ENCODE measurements at regions not wholly inside any gene's neighbourhood (a gene's known extent, or its start where the extent isn't known, plus 50 kb on each side); places are given as distances from the start of the nearest gene placed in this dataset.
"Not testable (repeated sequence)": the region's sequence is repeated elsewhere in the genome, so short reads cannot be mapped to it uniquely, and the experiment has no call there.

DNA sequence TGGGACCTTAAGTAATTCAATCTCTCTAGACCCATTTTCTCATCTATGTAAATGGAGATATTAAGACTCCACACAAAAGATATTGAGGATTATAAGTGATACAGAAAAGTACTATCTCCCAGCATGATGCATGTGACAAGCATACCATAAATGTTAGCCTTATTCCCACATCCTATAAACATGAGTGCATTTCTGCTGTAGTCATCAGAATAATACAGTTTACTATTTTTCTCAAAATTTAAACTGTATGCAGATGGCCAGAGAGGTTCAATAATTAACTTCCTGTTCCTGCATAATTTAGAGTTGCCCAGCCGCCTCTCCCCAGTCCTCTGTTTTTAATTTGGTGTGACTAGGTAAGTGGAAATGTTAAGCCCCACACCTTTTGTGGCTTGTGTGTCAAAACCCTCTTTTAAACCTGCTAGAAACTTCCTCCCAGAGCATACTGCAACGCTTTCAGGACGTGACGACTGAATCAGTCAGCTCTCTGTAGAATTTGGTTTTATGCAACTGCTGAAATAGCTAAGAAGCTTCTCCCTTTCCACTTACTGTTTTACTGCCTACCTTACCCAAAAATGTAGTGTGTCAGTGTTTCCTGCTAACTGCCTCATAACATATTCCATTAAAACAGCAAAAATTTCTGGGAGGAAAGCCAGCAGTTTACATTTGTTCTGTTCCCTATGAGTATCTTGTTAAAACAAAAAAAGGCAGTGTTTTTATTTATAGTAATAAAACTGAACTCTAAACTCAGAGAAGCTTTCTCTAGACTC is 1037.9 kb downstream of the EPHA3 start:
- no peaks in the 10 kb centered on the region for H3K4me1 ChIP-seq (ENCODE audit: control insufficient read depth, low read depth, low read length)
- no peaks in the 10 kb centered on the region for H3K79me1 ChIP-seq (ENCODE audit: low read length)
- no peak overlapping the region for H4K5ac ChIP-seq (ENCODE audit: low read length)
- no peak overlapping the region for H3K4me2 ChIP-seq (ENCODE audit: low read length)
- no peak overlapping the region for H4K8ac ChIP-seq (ENCODE audit: low read depth, low read length)
- no peak overlapping the region for H3K18ac ChIP-seq (ENCODE audit: low read length)
- H2BK120ac ChIP-seq (ENCODE audit: low read depth, low read length) = no peak overlapping the region
- H2BK15ac ChIP-seq (replicated peaks; ENCODE audit: low read depth) = no peak overlapping the region
- no peak overlapping the region for H3K4me3 ChIP-seq (ENCODE audit: low read length)
- no CpG with 5 or more reads among the region's 4 CpGs for WGBS (ENCODE audit: extremely low coverage, insufficient coverage, low lambda C conversion rate)
- no peak overlapping the region for H3K56ac ChIP-seq (ENCODE audit: low read length)
- no peak overlapping the region for H3K4ac ChIP-seq (ENCODE audit: low read depth, low read length)
- DNase-seq = no peak
- no peak overlapping the region for H3K9ac ChIP-seq (ENCODE audit: low read length)
- no peak overlapping the region for H3K23ac ChIP-seq (ENCODE audit: low read length)
- no peak overlapping the region for H3K27ac ChIP-seq (ENCODE audit: low read depth, low read length)
- no peak overlapping the region for H2BK5ac ChIP-seq (ENCODE audit: low read length)
- no peaks in the 10 kb centered on the region for H3K27me3 ChIP-seq (ENCODE audit: insufficient read depth, low read length, poor library complexity)
- no peak overlapping the region for H2AK5ac ChIP-seq (ENCODE audit: low read length)
- no peaks in the 10 kb centered on the region for H3K79me2 ChIP-seq (ENCODE audit: control insufficient read depth, insufficient read depth, low read length)
- no peaks in the 10 kb centered on the region for H3K36me3 ChIP-seq (ENCODE audit: control insufficient read depth, insufficient read depth, low read length)

DNA sequence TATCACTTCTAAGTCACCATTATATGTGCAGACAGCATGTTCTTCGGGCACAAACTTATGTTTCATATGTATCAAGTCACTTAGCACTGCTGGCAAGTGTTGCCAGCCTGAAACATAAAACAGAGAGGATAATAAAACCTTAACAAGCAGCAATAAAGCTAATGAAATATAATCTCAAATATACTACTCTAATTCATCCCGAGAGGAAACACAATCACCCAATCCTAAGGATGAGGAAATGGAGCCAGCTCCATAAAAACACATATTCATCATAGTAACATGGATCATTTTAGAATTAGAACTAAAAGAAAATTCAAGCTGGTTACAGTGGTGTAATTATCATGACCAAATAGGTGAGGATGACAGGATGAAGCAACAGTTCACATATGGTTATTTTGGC is 1072.7 kb downstream of the EPHA3 start:
- no peak for DNase-seq
- no peaks in the 10 kb centered on the region for H3K4me1 ChIP-seq (ENCODE audit: control insufficient read depth, low read depth, low read length)
- no peak overlapping the region for H3K18ac ChIP-seq (ENCODE audit: low read length)
- no peak overlapping the region for H3K4me3 ChIP-seq (ENCODE audit: low read length)
- H3K23ac ChIP-seq (ENCODE audit: low read length) = no peak overlapping the region
- H3K36me3 ChIP-seq (ENCODE audit: control insufficient read depth, insufficient read depth, low read length) = no peaks in the 10 kb centered on the region
- H4K8ac ChIP-seq (ENCODE audit: low read depth, low read length) = no peak overlapping the region
- no peak overlapping the region for H3K27ac ChIP-seq (ENCODE audit: low read depth, low read length)
- no peak overlapping the region for H3K4ac ChIP-seq (ENCODE audit: low read depth, low read length)
- no peak overlapping the region for H3K56ac ChIP-seq (ENCODE audit: low read length)
- H2BK15ac ChIP-seq (replicated peaks; ENCODE audit: low read depth) = no peak overlapping the region
- H3K79me2 ChIP-seq (ENCODE audit: control insufficient read depth, insufficient read depth, low read length) = no peaks in the 10 kb centered on the region
- H2BK5ac ChIP-seq (ENCODE audit: low read length) = no peak overlapping the region
- no peak overlapping the region for H3K4me2 ChIP-seq (ENCODE audit: low read length)
- H3K9ac ChIP-seq (ENCODE audit: low read length) = no peak overlapping the region
- WGBS (ENCODE audit: extremely low coverage, insufficient coverage, low lambda C conversion rate) = no CpG with 5 or more reads among the region's 2 CpGs
- H2AK5ac ChIP-seq (ENCODE audit: low read length) = no peak overlapping the region
- H2BK120ac ChIP-seq (ENCODE audit: low read depth, low read length) = no peak overlapping the region
- no peaks in the 10 kb centered on the region for H3K79me1 ChIP-seq (ENCODE audit: low read length)
- H4K5ac ChIP-seq (ENCODE audit: low read length) = no peak overlapping the region
- H3K27me3 ChIP-seq (ENCODE audit: insufficient read depth, low read length, poor library complexity) = no peaks in the 10 kb centered on the region

DNA sequence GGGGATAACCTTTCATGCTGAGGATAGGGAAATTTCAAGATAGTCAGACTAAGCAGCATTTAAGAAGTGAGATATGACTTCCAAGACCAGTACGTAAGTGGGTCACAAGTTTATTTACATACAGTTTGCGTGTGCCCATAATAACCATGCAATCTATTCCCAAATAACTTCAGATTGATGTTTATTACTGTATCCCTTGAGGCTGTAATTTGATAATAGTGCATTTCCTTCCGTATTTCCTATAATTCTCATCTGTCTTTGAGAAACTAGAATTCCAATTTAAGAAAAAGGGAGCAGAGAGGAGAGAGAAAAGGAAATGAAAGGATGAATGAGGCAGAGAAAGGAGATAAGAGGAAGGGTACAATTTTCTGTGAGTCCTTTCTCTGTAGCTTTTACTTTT is 1073.1 kb downstream of the EPHA3 start:
- H3K9ac ChIP-seq (ENCODE audit: low read length) = no peak overlapping the region
- H2AK5ac ChIP-seq (ENCODE audit: low read length) = no peak overlapping the region
- H4K8ac ChIP-seq (ENCODE audit: low read depth, low read length) = no peak overlapping the region
- no peak overlapping the region for H3K23ac ChIP-seq (ENCODE audit: low read length)
- no peak overlapping the region for H3K27ac ChIP-seq (ENCODE audit: low read depth, low read length)
- no peaks in the 10 kb centered on the region for H3K79me2 ChIP-seq (ENCODE audit: control insufficient read depth, insufficient read depth, low read length)
- H3K4me2 ChIP-seq (ENCODE audit: low read length) = no peak overlapping the region
- WGBS (ENCODE audit: extremely low coverage, insufficient coverage, low lambda C conversion rate) = no CpG with 5 or more reads among the region's 3 CpGs
- no peak overlapping the region for H4K5ac ChIP-seq (ENCODE audit: low read length)
- H3K56ac ChIP-seq (ENCODE audit: low read length) = no peak overlapping the region
- no peak overlapping the region for H3K18ac ChIP-seq (ENCODE audit: low read length)
- no peak overlapping the region for H3K4me3 ChIP-seq (ENCODE audit: low read length)
- no peak overlapping the region for H2BK15ac ChIP-seq (replicated peaks; ENCODE audit: low read depth)
- no peak overlapping the region for H2BK5ac ChIP-seq (ENCODE audit: low read length)
- H3K79me1 ChIP-seq (ENCODE audit: low read length) = no peaks in the 10 kb centered on the region
- H3K4me1 ChIP-seq (ENCODE audit: control insufficient read depth, low read depth, low read length) = no peaks in the 10 kb centered on the region
- no peaks in the 10 kb centered on the region for H3K36me3 ChIP-seq (ENCODE audit: control insufficient read depth, insufficient read depth, low read length)
- no peak overlapping the region for H3K4ac ChIP-seq (ENCODE audit: low read depth, low read length)
- H3K27me3 ChIP-seq (ENCODE audit: insufficient read depth, low read length, poor library complexity) = no peaks in the 10 kb centered on the region
- no peak for DNase-seq
- no peak overlapping the region for H2BK120ac ChIP-seq (ENCODE audit: low read depth, low read length)

DNA sequence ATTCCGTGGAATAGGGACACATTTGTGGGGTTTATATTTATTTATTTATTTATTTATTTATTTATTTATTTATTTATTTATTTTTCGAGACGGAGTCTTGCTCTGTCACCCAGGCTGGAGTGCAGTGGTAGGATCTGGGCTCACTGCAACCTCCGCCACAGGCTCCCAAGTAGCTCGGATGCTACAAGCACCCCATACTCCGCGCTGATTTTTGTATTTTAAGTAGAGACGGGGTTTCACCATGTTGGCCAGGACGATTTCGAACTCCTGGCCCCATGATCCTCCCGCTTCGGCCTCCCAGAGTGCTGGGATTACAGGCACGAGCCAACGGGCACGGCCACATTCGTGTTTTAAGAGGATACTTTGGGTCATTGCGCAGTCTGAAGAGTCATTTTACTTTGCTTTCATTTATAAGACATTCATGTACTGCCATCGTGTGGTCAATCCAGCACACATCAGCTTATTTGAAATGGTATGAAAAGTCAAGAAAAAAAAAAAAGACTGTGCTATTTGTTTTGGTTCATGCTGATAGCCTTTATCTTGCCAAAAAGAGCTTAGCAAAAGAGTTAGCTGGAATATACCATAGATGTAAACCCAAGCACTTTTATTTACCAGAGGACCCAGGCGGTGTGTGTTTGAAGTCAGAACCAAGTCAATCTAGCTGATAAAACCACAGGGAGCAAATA is 1075.0 kb downstream of the EPHA3 start:
- H3K27ac ChIP-seq (ENCODE audit: low read depth, low read length); H3K9ac ChIP-seq (ENCODE audit: low read length); H3K4me2 ChIP-seq (ENCODE audit: low read length); H4K8ac ChIP-seq (ENCODE audit: low read depth, low read length); H3K79me2 ChIP-seq (ENCODE audit: control insufficient read depth, insufficient read depth, low read length); H3K4me1 ChIP-seq (ENCODE audit: control insufficient read depth, low read depth, low read length); H3K18ac ChIP-seq (ENCODE audit: low read length); H3K4me3 ChIP-seq (ENCODE audit: low read length); H3K27me3 ChIP-seq (ENCODE audit: insufficient read depth, low read length, poor library complexity); H2BK15ac ChIP-seq (replicated peaks; ENCODE audit: low read depth); H2BK5ac ChIP-seq (ENCODE audit: low read length); H4K5ac ChIP-seq (ENCODE audit: low read length); H3K23ac ChIP-seq (ENCODE audit: low read length); H3K79me1 ChIP-seq (ENCODE audit: low read length); H2BK120ac ChIP-seq (ENCODE audit: low read depth, low read length); H3K4ac ChIP-seq (ENCODE audit: low read depth, low read length); H3K36me3 ChIP-seq (ENCODE audit: control insufficient read depth, insufficient read depth, low read length); H2AK5ac ChIP-seq (ENCODE audit: low read length): not testable (repeated sequence)
- peak; percentile 76 for DNase-seq
- H3K56ac ChIP-seq (ENCODE audit: low read length) = peak overlapping the region; percentile 60
- no CpG with 5 or more reads among the region's 19 CpGs for WGBS (ENCODE audit: extremely low coverage, insufficient coverage, low lambda C conversion rate)

DNA sequence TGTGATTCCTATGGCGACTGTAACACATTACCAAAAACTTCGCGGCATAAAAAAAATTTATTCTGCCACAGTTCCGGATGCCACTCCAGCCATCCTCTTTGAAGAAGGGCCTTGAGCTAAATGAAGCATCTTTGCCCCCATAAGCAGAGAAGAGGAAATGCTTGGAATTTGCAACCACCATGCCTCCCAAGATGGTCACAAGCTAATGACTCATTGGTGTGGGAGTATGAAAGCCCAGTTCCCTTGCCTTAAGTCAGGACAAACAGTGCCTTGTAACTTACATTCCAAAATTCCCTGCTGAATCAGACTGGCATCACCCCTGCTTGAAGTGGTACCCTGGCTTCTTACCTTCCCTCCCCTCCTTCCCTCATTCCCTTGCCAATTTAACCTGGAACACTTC is 1077.4 kb downstream of the EPHA3 start:
- H3K4me1 ChIP-seq (ENCODE audit: control insufficient read depth, low read depth, low read length) = no peaks in the 10 kb centered on the region
- H3K79me2 ChIP-seq (ENCODE audit: control insufficient read depth, insufficient read depth, low read length) = no peaks in the 10 kb centered on the region
- H3K4ac ChIP-seq (ENCODE audit: low read depth, low read length) = no peak overlapping the region
- no peak overlapping the region for H3K23ac ChIP-seq (ENCODE audit: low read length)
- H2BK5ac ChIP-seq (ENCODE audit: low read length) = no peak overlapping the region
- no peak overlapping the region for H3K18ac ChIP-seq (ENCODE audit: low read length)
- H3K9ac ChIP-seq (ENCODE audit: low read length) = no peak overlapping the region
- H4K5ac ChIP-seq (ENCODE audit: low read length) = no peak overlapping the region
- H3K4me3 ChIP-seq (ENCODE audit: low read length) = no peak overlapping the region
- H2AK5ac ChIP-seq (ENCODE audit: low read length) = no peak overlapping the region
- H3K79me1 ChIP-seq (ENCODE audit: low read length) = no peaks in the 10 kb centered on the region
- no peak overlapping the region for H3K27ac ChIP-seq (ENCODE audit: low read depth, low read length)
- H3K4me2 ChIP-seq (ENCODE audit: low read length) = no peak overlapping the region
- H3K27me3 ChIP-seq (ENCODE audit: insufficient read depth, low read length, poor library complexity) = no peaks in the 10 kb centered on the region
- no peak overlapping the region for H3K56ac ChIP-seq (ENCODE audit: low read length)
- H3K36me3 ChIP-seq (ENCODE audit: control insufficient read depth, insufficient read depth, low read length) = no peaks in the 10 kb centered on the region
- WGBS (ENCODE audit: extremely low coverage, insufficient coverage, low lambda C conversion rate) = no CpG with 5 or more reads among the region's 4 CpGs
- H4K8ac ChIP-seq (ENCODE audit: low read depth, low read length) = no peak overlapping the region
- no peak overlapping the region for H2BK15ac ChIP-seq (replicated peaks; ENCODE audit: low read depth)
- DNase-seq = peak; percentile 65
- H2BK120ac ChIP-seq (ENCODE audit: low read depth, low read length) = no peak overlapping the region
